OCI-LY7 (cell line): ENCODE measurements at regions not wholly inside any gene's neighbourhood (a gene's known extent, or its start where the extent isn't known, plus 50 kb on each side); places are given as distances from the start of the nearest gene placed in this dataset.

Experiments used
- BruUV-seq: library from RNA; stranded (reverse); fragments of 400-500 nt; replicated peaks from 2 replicates; lab custom pipeline; 2021; lab: Mats Ljungman, UMichigan
- CTCF ChIA-PET: fragments of 300-600 bp; sonication (Branson Sonifier 250); formaldehyde crosslinking; loops from one replicate; lab custom pipeline; 2022; ENCODE audit warnings: antibody characterized with exemption; ENCODE audit not compliant: unreplicated experiment; lab: Charles Lee
- POLR2A ChIA-PET: fragments of 300-600 bp; sonication (Branson Sonifier 250); formaldehyde crosslinking; loops from one replicate; lab custom pipeline; 2022; ENCODE audit warnings: antibody characterized with exemption; lab: Charles Lee
- DNase-seq: peaks from one replicate; pipeline ENCODE4 v3.0.0-alpha.2; 2015; ENCODE audit warnings: low spot score
- H2AFZ ChIP-seq: fragments of 200-600 bp; sonication (generic), shearing (Covaris generic); 2 replicates; pipeline ENCODE4 v1.6.1; 2014; ENCODE audit warnings: mild to moderate bottlenecking, antibody characterized with exemption, low read length, moderate library complexity
- H3K27ac ChIP-seq: fragments of 200-600 bp; sonication (generic); 2 replicates; pipeline ENCODE4 v1.5.1; 2014; ENCODE audit warnings: mixed run types, low read depth, mild to moderate bottlenecking, moderate library complexity, low read length, inconsistent platforms; ENCODE audit not compliant: poor library complexity, severe bottlenecking
- H3K36me3 ChIP-seq: fragments of 200-600 bp; sonication (generic); 2 replicates; pipeline ENCODE4 v1.6.1; 2014; ENCODE audit warnings: mild to moderate bottlenecking, antibody characterized with exemption, low read length, moderate library complexity, mixed read lengths; ENCODE audit not compliant: insufficient read depth
- H3K4me1 ChIP-seq: fragments of 200-600 bp; sonication (generic); 2 replicates; pipeline ENCODE4 v1.5.1; 2014; ENCODE audit warnings: mild to moderate bottlenecking, low read length; ENCODE audit not compliant: insufficient read depth, poor library complexity, severe bottlenecking
- H3K4me2 ChIP-seq: fragments of 200-600 bp; sonication (generic); 2 replicates; pipeline ENCODE4 v1.6.1; 2014; ENCODE audit warnings: mild to moderate bottlenecking, low read length
- H3K4me3 ChIP-seq: fragments of 200-600 bp; sonication (generic); 2 replicates; pipeline ENCODE4 v1.5.1; 2014; ENCODE audit warnings: mild to moderate bottlenecking, low read depth, low read length; ENCODE audit not compliant: poor library complexity, severe bottlenecking
- H3K79me2 ChIP-seq: fragments of 200-600 bp; sonication (generic); 2 replicates; pipeline ENCODE4 v1.6.1; 2016; ENCODE audit warnings: low read depth, mild to moderate bottlenecking, low read length, moderate library complexity, mixed read lengths; ENCODE audit not compliant: insufficient read depth
- H3K9me2 ChIP-seq: fragments of 200-600 bp; sonication (generic); 2 replicates; pipeline ENCODE4 v1.6.1; 2016; ENCODE audit warnings: mild to moderate bottlenecking, low read length, mixed read lengths; ENCODE audit not compliant: insufficient read depth
- H3K9me3 ChIP-seq: fragments of 200-600 bp; sonication (generic); 2 replicates; pipeline ENCODE4 v1.6.1; 2014; ENCODE audit warnings: mild to moderate bottlenecking, mixed run types, low read length, mixed read lengths
- H4K20me1 ChIP-seq: fragments of 200-600 bp; sonication (generic); 2 replicates; pipeline ENCODE4 v1.6.1; 2014; ENCODE audit warnings: mild to moderate bottlenecking, antibody characterized with exemption, low read length, moderate library complexity, mixed read lengths; ENCODE audit not compliant: insufficient read depth
- EZH2phosphoT487 ChIP-seq: fragments of 200-600 bp; sonication (generic); IDR thresholded peaks from 2 replicates; pipeline ENCODE4 v1.6.1; 2018; ENCODE audit warnings: low read depth, borderline replicate concordance, mild to moderate bottlenecking, mixed run types, antibody characterized with exemption, low read length, moderate library complexity, mixed read lengths
- intact Hi-C: fragments of 100-400 bp; cut with micrococcal nuclease; formaldehyde crosslinking; loops from one replicate; pipeline ENCODE4 v1.10.0; 2022; ENCODE audit not compliant: unreplicated experiment
- TF ChIP-seq, protein P1 (sequence below): fragments of 200-600 bp; sonication (generic); conservative IDR thresholded peaks from 2 replicates; pipeline ENCODE4 v1.5.1; 2014; ENCODE audit warnings: mild to moderate bottlenecking, antibody characterized with exemption, low read length, moderate library complexity, mixed read lengths

DNA sequence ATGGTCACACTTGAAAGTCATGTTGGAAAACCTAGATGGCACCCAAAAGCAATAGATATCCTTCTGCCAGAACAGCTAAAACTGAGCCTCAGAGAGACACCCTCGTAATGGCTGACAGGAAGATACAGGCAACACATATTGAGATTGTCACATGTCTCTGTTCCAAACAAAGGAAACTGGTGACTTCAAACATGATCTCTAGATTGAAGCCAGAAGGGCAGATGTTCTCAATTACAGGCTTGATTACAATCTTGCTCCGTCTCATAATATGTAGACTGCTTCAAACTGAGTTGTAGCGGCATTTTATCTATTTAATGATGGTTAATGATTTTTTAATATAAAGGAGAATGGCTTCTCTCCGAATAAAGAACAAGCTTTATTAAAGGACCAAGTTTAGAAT lies 774.3 kb downstream of the KCTD16 start:
- CTCF ChIA-PET: no interaction called here
- TF ChIP-seq, protein P1, sequence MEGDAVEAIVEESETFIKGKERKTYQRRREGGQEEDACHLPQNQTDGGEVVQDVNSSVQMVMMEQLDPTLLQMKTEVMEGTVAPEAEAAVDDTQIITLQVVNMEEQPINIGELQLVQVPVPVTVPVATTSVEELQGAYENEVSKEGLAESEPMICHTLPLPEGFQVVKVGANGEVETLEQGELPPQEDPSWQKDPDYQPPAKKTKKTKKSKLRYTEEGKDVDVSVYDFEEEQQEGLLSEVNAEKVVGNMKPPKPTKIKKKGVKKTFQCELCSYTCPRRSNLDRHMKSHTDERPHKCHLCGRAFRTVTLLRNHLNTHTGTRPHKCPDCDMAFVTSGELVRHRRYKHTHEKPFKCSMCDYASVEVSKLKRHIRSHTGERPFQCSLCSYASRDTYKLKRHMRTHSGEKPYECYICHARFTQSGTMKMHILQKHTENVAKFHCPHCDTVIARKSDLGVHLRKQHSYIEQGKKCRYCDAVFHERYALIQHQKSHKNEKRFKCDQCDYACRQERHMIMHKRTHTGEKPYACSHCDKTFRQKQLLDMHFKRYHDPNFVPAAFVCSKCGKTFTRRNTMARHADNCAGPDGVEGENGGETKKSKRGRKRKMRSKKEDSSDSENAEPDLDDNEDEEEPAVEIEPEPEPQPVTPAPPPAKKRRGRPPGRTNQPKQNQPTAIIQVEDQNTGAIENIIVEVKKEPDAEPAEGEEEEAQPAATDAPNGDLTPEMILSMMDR: no peak
- no peak for TF ChIP-seq EZH2phosphoT487
- intact Hi-C loops: no loop called here

DNA sequence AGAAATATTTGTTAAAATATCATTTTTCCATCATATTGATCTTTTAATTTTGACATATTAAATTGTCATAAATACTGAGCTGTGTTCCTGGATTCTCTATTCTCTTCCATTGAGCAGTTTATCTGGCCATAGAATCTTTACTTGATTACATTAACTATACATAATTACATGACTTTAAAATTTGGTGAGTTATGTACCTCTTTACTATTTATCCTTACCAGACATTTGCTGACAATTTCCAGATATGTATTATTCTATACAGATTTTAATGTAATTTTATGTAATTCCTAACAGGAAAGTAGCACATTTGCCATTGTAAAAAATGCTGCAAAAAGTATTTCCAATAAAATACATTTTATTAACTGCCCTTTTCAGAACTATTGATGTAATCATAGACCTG lies 770.3 kb downstream of the KCTD16 start:
- DNase-seq: no peak
- H4K20me1 ChIP-seq: no peaks in the 10 kb centered on the region
- no peaks in the 10 kb centered on the region for H3K36me3 ChIP-seq
- H3K9me3 ChIP-seq: no peaks in the 10 kb centered on the region
- POLR2A ChIA-PET: no interaction called here
- no peaks in the 10 kb centered on the region for H3K9me2 ChIP-seq
- H3K79me2 ChIP-seq: no peaks in the 10 kb centered on the region
- no TSS peak for BruUV-seq
- no peaks in the 10 kb centered on the region for H3K4me1 ChIP-seq
- CTCF ChIA-PET: no interaction called here
- H3K27ac ChIP-seq: no peak overlapping the region
- no peak overlapping the region for H3K4me3 ChIP-seq
- TF ChIP-seq, protein P1: no peak
- TF ChIP-seq EZH2phosphoT487: no peak
- no peak overlapping the region for H2AFZ ChIP-seq
- H3K4me2 ChIP-seq: no peak overlapping the region
- intact Hi-C loops: no loop called here

More for the DNA sequence above, 774.3 kb downstream of the KCTD16 start:
- H3K4me1 ChIP-seq: peaks cover 8% of the 10 kb centered on the region
- POLR2A ChIA-PET: interaction anchor here (1.1 to 1.5 kb wide), 3 partner anchors 9 to 32 kb away, joined by 3 to 6 read pairs (median 4); no protein-coding TSS in a partner anchor
- BruUV-seq: no TSS peak
- peak overlapping the region; percentile 45; the same call in 1 of the 2 replicates for H2AFZ ChIP-seq
- no peaks in the 10 kb centered on the region for H3K9me2 ChIP-seq
- H3K79me2 ChIP-seq: no peaks in the 10 kb centered on the region
- H3K27ac ChIP-seq: no peak overlapping the region
- no peaks in the 10 kb centered on the region for H3K36me3 ChIP-seq
- H3K9me3 ChIP-seq: no peaks in the 10 kb centered on the region
- H3K4me2 ChIP-seq: no peak overlapping the region; the same call in 1 of the 2 replicates
- no peak overlapping the region for H3K4me3 ChIP-seq
- H4K20me1 ChIP-seq: no peaks in the 10 kb centered on the region
- no peak for DNase-seq

DNA sequence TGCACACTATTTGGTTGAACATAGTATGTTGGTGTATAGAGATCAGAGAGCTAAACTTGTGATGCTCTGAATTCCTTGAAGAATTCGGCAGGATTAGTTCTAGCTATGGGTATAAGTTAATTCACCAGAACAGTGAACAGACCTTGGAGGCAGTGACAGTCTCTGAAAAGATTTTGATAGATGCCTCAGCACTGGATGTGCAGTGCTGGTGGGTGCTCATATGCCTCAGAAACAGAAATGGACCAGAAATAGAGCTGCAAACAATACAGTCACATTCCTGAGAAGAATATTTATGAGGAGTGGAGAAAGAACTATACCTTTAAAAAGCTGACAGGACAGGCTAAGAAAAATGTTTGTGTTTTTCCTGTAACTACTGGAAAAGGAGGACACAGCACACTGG lies 747.7 kb downstream of the KCTD16 start:
- DNase-seq: no peak
- no peak overlapping the region for H3K27ac ChIP-seq
- H3K4me2 ChIP-seq: no peak overlapping the region
- no peak overlapping the region for H3K4me3 ChIP-seq
- ChIA-PET POLR2A (interaction anchor here (0.6 to 2.0 kb wide), 5 partner anchors 9 to 54 kb away, joined by 3 to 5 read pairs (median 3); no protein-coding TSS in a partner anchor), CTCF (no interaction called here)
- H2AFZ ChIP-seq: no peak overlapping the region
- no peaks in the 10 kb centered on the region for H3K79me2 ChIP-seq
- H3K4me1 ChIP-seq: no peaks in the 10 kb centered on the region
- TF ChIP-seq, protein P1: no peak
- no peak for TF ChIP-seq EZH2phosphoT487
- H3K36me3 ChIP-seq: no peaks in the 10 kb centered on the region
- no peaks in the 10 kb centered on the region for H4K20me1 ChIP-seq
- intact Hi-C loops: no loop called here
- no peaks in the 10 kb centered on the region for H3K9me3 ChIP-seq
- H3K9me2 ChIP-seq: no peaks in the 10 kb centered on the region
- no TSS peak for BruUV-seq
